ENCODE measurements at regions not wholly inside any gene's neighbourhood (a gene's known extent, or its start where the extent isn't known, plus 50 kb on each side); places are given as distances from the start of the nearest gene placed in this dataset.
"Not testable (repeated sequence)": the region's sequence is repeated elsewhere in the genome, so short reads cannot be mapped to it uniquely, and the experiment has no call there.

DNA sequence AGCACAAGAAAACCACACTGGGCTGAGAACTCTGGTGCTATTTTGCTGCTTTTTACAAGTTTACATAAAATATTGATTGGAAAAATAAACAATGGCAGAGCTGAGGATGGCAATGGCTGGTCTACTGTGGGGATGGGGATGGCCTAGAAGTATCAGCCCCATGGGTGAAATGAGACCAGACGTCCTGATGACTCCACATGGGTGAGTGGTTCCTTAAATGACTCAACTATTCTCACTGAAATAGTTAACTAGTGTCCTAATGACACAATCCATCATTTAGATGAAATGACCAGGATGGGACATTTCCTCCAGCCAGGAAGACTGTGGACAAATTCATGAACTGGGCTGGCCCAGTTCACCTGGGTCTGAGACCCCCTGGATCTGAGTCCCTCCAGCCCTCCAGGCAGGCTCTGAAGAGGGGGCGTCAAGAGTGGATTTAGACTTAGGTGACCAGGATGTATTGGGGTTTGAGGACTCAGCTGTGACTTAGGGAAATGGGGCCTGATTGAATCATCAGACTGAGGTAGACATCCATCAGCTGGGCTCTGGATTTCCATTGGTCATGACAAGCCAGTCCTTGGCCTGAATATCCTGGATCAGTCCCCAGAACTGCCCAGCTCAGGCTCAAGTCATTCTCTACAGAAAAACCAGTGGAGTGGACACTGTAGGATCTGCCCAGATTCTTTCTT lies 98.2 kb upstream of the IGLL5 start:
- Histone ChIP-seq H3K27ac (no peak overlapping the region), H3F3A (ENCODE audit: low read depth) (no peaks in the 10 kb centered on the region), H3K79me2 (ENCODE audit: low read depth) (no peaks in the 10 kb centered on the region), H2AFZ (replicated peaks) (no peak overlapping the region), H3K27me3 (peaks cover 99% of the 10 kb centered on the region), H3K4me1 (no peaks in the 10 kb centered on the region), H3K4me2 (no peak overlapping the region), H3K9ac (no peak overlapping the region), H3K9me3 (ENCODE audit: low read depth) (no peaks in the 10 kb centered on the region), H3K36me3 (no peaks in the 10 kb centered on the region), H3K4me3 (no peak overlapping the region), H4K20me1 (ENCODE audit: low read depth) (no peaks in the 10 kb centered on the region)
- peaks cover 2% of the 10 kb centered on the region for H3K27me3 Mint-ChIP-seq (ENCODE audit: insufficient read depth, low read depth)
- H3K36me3 Mint-ChIP-seq: no peaks in the 10 kb centered on the region
- no peak overlapping the region for H3K4me3 Mint-ChIP-seq
- no peaks in the 10 kb centered on the region for H3K9me3 Mint-ChIP-seq
- H3K4me1 Mint-ChIP-seq: no peaks in the 10 kb centered on the region
- DNase-seq (ENCODE audit: low spot score): no peak
- TF ChIP-seq EZH2phosphoT487 (IDR thresholded peaks at IDR 0.05): no peak
- no peak for TF ChIP-seq EZH2 (IDR thresholded peaks at IDR 0.05)
- TF ChIP-seq, protein P1, sequence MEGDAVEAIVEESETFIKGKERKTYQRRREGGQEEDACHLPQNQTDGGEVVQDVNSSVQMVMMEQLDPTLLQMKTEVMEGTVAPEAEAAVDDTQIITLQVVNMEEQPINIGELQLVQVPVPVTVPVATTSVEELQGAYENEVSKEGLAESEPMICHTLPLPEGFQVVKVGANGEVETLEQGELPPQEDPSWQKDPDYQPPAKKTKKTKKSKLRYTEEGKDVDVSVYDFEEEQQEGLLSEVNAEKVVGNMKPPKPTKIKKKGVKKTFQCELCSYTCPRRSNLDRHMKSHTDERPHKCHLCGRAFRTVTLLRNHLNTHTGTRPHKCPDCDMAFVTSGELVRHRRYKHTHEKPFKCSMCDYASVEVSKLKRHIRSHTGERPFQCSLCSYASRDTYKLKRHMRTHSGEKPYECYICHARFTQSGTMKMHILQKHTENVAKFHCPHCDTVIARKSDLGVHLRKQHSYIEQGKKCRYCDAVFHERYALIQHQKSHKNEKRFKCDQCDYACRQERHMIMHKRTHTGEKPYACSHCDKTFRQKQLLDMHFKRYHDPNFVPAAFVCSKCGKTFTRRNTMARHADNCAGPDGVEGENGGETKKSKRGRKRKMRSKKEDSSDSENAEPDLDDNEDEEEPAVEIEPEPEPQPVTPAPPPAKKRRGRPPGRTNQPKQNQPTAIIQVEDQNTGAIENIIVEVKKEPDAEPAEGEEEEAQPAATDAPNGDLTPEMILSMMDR (IDR thresholded peaks at IDR 0.05): no peak
- H3K27ac Mint-ChIP-seq: no peak overlapping the region

DNA sequence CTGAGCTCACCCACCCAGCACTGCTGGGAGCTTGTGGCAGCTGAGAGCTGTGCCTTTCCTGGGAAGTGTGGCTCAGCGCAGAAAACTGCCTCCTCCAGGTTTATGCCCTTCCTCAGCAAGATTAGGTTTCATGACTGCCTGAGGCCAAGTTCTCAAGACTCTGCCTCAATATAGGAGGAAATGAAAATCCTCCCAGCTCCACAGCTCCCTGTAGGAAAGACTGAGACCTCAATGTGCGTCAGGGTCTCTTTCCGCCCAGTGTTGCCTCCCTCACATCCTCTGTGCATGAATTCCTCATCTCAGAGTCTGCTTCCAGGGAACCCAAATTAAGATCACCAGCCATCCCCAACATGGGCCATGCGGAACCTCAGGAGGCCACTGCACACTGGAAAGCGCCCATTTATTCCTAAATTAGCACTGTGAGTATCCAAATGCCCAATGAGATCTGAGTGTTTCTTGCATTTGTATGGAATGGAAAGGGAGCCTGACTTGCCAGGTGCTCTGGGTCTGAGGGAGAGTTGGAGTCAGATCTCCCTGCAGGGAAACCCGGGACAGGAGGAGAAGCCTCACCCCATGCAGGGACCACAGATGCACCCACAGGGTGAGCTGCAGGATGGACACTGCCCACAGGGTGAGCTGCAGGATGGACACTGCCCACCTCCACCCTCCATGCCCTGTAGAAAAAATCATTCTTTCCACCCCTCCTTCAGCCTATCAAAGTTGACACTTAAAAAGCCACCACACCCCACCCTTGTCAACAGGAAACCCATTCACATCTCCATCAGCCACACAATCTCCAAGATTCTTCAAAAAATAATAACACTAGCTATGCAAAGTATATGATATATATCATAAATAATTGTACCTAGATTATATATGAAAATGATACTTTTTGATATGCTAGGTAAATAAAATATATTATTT lies 97.4 kb upstream of the IGLL5 start:
- H3K36me3 Mint-ChIP-seq: no peaks in the 10 kb centered on the region
- H3K27ac ChIP-seq: no peak overlapping the region
- no peaks in the 10 kb centered on the region for H3K9me3 Mint-ChIP-seq
- no peak for DNase-seq (ENCODE audit: low spot score)
- no peaks in the 10 kb centered on the region for H3K4me1 ChIP-seq
- H3K36me3 ChIP-seq: no peaks in the 10 kb centered on the region
- no peaks in the 10 kb centered on the region for H3K79me2 ChIP-seq (ENCODE audit: low read depth)
- H3K4me3 ChIP-seq: no peak overlapping the region
- peaks cover 99% of the 10 kb centered on the region for H3K27me3 ChIP-seq
- no peaks in the 10 kb centered on the region for H3K4me1 Mint-ChIP-seq
- H3K27ac Mint-ChIP-seq: no peak overlapping the region
- H3F3A ChIP-seq (ENCODE audit: low read depth): no peaks in the 10 kb centered on the region
- no peak overlapping the region for H3K4me3 Mint-ChIP-seq
- no peak overlapping the region for H3K9ac ChIP-seq
- no peak overlapping the region for H2AFZ ChIP-seq (replicated peaks)
- TF ChIP-seq EZH2phosphoT487 (IDR thresholded peaks at IDR 0.05): no peak
- TF ChIP-seq, protein P1 (IDR thresholded peaks at IDR 0.05): no peak
- no peak for TF ChIP-seq EZH2 (IDR thresholded peaks at IDR 0.05)
- H3K4me2 ChIP-seq: no peak overlapping the region
- no peaks in the 10 kb centered on the region for H3K9me3 ChIP-seq (ENCODE audit: low read depth)
- H4K20me1 ChIP-seq (ENCODE audit: low read depth): no peaks in the 10 kb centered on the region
- H3K27me3 Mint-ChIP-seq (ENCODE audit: insufficient read depth, low read depth): no peaks in the 10 kb centered on the region

GRCh38 chr22:22791438-22792181 lies 96.0 kb upstream of the IGLL5 start:
- TF ChIP-seq EZH2phosphoT487 (IDR thresholded peaks at IDR 0.05) (no peak), EZH2 (IDR thresholded peaks at IDR 0.05) (no peak)
- TF ChIP-seq, protein P1 (IDR thresholded peaks at IDR 0.05): no peak
- Histone ChIP-seq H3K9me3 (ENCODE audit: low read depth) (no peaks in the 10 kb centered on the region), H3F3A (ENCODE audit: low read depth) (no peaks in the 10 kb centered on the region), H2AFZ (replicated peaks) (no peak overlapping the region), H4K20me1 (ENCODE audit: low read depth) (no peaks in the 10 kb centered on the region), H3K4me2 (no peak overlapping the region), H3K9ac (no peak overlapping the region), H3K4me3 (no peak overlapping the region), H3K36me3 (no peaks in the 10 kb centered on the region), H3K4me1 (no peaks in the 10 kb centered on the region), H3K27me3 (peaks cover 99% of the 10 kb centered on the region), H3K27ac (no peak overlapping the region), H3K79me2 (ENCODE audit: low read depth) (no peaks in the 10 kb centered on the region)
- DNase-seq (ENCODE audit: low spot score): no peak
- H3K27ac Mint-ChIP-seq: no peak overlapping the region
- no peaks in the 10 kb centered on the region for H3K36me3 Mint-ChIP-seq
- no peaks in the 10 kb centered on the region for H3K4me1 Mint-ChIP-seq
- H3K4me3 Mint-ChIP-seq: no peak overlapping the region
- no peaks in the 10 kb centered on the region for H3K27me3 Mint-ChIP-seq (ENCODE audit: insufficient read depth, low read depth)
- H3K9me3 Mint-ChIP-seq: no peaks in the 10 kb centered on the region

DNA sequence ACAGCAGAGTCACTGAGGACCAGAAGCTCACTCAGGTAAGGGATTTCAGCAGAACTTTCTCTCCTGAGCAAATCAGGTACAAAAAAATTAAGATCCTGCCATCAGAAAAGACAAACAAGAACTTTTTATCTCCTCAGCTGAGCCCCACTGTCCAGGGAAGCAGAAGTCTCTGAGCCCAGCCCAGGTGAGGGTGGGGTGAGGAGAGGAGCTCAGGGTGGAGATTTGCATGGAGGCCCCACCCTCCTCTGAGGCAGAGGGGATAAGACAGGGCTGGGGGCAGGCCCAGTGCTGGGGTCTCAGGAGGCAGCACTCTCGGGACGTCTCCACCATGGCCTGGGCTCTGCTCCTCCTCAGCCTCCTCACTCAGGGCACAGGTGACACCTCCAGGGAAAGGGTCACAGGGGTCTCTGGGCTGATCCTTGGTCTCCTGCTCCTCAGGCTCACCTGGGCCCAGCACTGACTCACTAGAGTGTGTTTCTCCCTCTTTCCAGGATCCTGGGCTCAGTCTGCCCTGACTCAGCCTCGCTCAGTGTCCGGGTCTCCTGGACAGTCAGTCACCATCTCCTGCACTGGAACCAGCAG lies 95.3 kb upstream of the IGLL5 start:
- H3K36me3 Mint-ChIP-seq; H3K79me2 ChIP-seq (ENCODE audit: low read depth); H3K27ac Mint-ChIP-seq; H3K9me3 ChIP-seq (ENCODE audit: low read depth); H3K27ac ChIP-seq; H3K9me3 Mint-ChIP-seq; H3K4me2 ChIP-seq; H2AFZ ChIP-seq (replicated peaks); H3K4me3 ChIP-seq; DNase-seq (ENCODE audit: low spot score); H3K27me3 Mint-ChIP-seq (ENCODE audit: insufficient read depth, low read depth); H3K9ac ChIP-seq; H3F3A ChIP-seq (ENCODE audit: low read depth); H4K20me1 ChIP-seq (ENCODE audit: low read depth); H3K4me1 Mint-ChIP-seq; H3K4me1 ChIP-seq; H3K4me3 Mint-ChIP-seq; H3K36me3 ChIP-seq: not testable (repeated sequence)
- peaks cover 100% of the 10 kb centered on the region for H3K27me3 ChIP-seq

DNA sequence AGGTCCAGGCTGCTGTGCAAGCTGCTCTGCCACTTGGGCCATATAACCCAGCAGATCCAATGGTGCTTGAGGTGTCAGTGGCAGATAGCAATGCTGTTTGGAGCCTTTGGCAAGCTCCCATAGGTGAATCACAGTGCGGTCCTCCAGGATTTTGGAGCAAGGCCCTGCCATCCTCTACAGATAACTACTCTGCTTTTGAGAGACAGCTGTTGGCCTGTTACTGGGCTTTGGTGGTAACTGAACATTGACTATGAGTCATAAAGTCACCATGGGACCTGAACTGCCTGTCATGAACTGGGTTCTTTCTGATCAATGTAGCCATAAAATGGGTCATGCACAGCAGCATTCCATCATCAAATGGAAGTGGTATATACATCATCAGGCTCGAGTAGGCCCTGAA lies 92.0 kb upstream of the IGLL5 start:
- not testable (repeated sequence) for H3K4me1 ChIP-seq; H3K36me3 ChIP-seq; H3K79me2 ChIP-seq (ENCODE audit: low read depth); H4K20me1 ChIP-seq (ENCODE audit: low read depth); DNase-seq (ENCODE audit: low spot score); H3K4me2 ChIP-seq; H3K27ac ChIP-seq; H3K4me3 Mint-ChIP-seq; H3K4me3 ChIP-seq; H2AFZ ChIP-seq (replicated peaks); H3F3A ChIP-seq (ENCODE audit: low read depth); H3K4me1 Mint-ChIP-seq; H3K36me3 Mint-ChIP-seq; H3K9ac ChIP-seq; H3K9me3 ChIP-seq (ENCODE audit: low read depth); H3K9me3 Mint-ChIP-seq; H3K27ac Mint-ChIP-seq; H3K27me3 Mint-ChIP-seq (ENCODE audit: insufficient read depth, low read depth)
- H3K27me3 ChIP-seq: peaks cover 100% of the 10 kb centered on the region

Measured in neural progenitor cell (in vitro differentiated cells).